ENCODE measurements at regions not wholly inside any gene's neighbourhood (a gene's known extent, or its start where the extent isn't known, plus 50 kb on each side); places are given as distances from the start of the nearest gene placed in this dataset.

GRCh38 chr21:27126140-27126539 lies 159.3 kb upstream of the ADAMTS5 start:
- no peak overlapping the region for H3K4me3 ChIP-seq (replicated peaks; ENCODE audit: low read depth, low read length)
- no peak for DNase-seq (ENCODE audit: low read depth)

GRCh38 chr21:27122686-27123085 lies 155.8 kb upstream of the ADAMTS5 start:
- H3K4me3 ChIP-seq (replicated peaks; ENCODE audit: low read depth, low read length), result no peak overlapping the region
- no peak for DNase-seq (ENCODE audit: low read depth)
- no peak for TF ChIP-seq CTCF (IDR thresholded peaks at IDR 0.05; ENCODE audit: low read length, missing control alignments)

More at GRCh38 chr21:27126140-27126539, 159.3 kb upstream of the ADAMTS5 start:
- TF ChIP-seq CTCF (IDR thresholded peaks at IDR 0.05; ENCODE audit: low read length, missing control alignments), result no peak

GRCh38 chr21:27114111-27114510 lies 147.2 kb upstream of the ADAMTS5 start:
- no peak overlapping the region for H3K4me3 ChIP-seq (replicated peaks; ENCODE audit: low read depth, low read length)
- no peak for TF ChIP-seq CTCF (IDR thresholded peaks at IDR 0.05; ENCODE audit: low read length, missing control alignments)
- no peak for DNase-seq (ENCODE audit: low read depth)

GRCh38 chr21:27112186-27112585 lies 145.3 kb upstream of the ADAMTS5 start:
- H3K4me3 ChIP-seq (replicated peaks; ENCODE audit: low read depth, low read length), result no peak overlapping the region
- TF ChIP-seq CTCF (IDR thresholded peaks at IDR 0.05; ENCODE audit: low read length, missing control alignments), result no peak
- DNase-seq (ENCODE audit: low read depth), result no peak

GRCh38 chr21:27110956-27111355 lies 144.1 kb upstream of the ADAMTS5 start:
- no peak overlapping the region for H3K4me3 ChIP-seq (replicated peaks; ENCODE audit: low read depth, low read length)
- no peak for TF ChIP-seq CTCF (IDR thresholded peaks at IDR 0.05; ENCODE audit: low read length, missing control alignments)
- no peak for DNase-seq (ENCODE audit: low read depth)

GRCh38 chr21:27108701-27109100 lies 141.8 kb upstream of the ADAMTS5 start:
- no peak for DNase-seq (ENCODE audit: low read depth)
- H3K4me3 ChIP-seq (replicated peaks; ENCODE audit: low read depth, low read length), result no peak overlapping the region
- no peak for TF ChIP-seq CTCF (IDR thresholded peaks at IDR 0.05; ENCODE audit: low read length, missing control alignments)

- DNase-seq (ENCODE audit: low read depth), result no peak
- no peak for TF ChIP-seq CTCF (IDR thresholded peaks at IDR 0.05; ENCODE audit: low read length, missing control alignments)
- H3K4me3 ChIP-seq (replicated peaks; ENCODE audit: low read depth, low read length), result no peak overlapping the region
Observed at GRCh38 chr21:27108228-27108627, 141.3 kb upstream of the ADAMTS5 start.
